K562 (cell line): ENCODE measurements at regions not wholly inside any gene's neighbourhood (a gene's known extent, or its start where the extent isn't known, plus 50 kb on each side); places are given as distances from the start of the nearest gene placed in this dataset.

Experiments
- ATAC-seq: fragments of 200-7000 bp; cut with Tn5 transposase; 3 replicates; pipeline ENCODE4 v1.9.1; 2020; ENCODE audit warnings: moderate library complexity
- BruUV-seq: library from RNA; stranded (reverse); fragments of 400-500 nt; replicated peaks from 2 replicates; lab custom pipeline; 2021; lab: Mats Ljungman, UMichigan
- CTCF ChIA-PET: fragments of 300-600 bp; formaldehyde crosslinking; extraction: SDS; loops from one replicate; lab custom pipeline; 2021; ENCODE audit warnings: low intra/inter-chr PET ratio; lab: Yijun Ruan, JAX
- POLR2A ChIA-PET: fragments of 300-600, 350-650 bp; sonication (Branson Sonifier 250); formaldehyde crosslinking; extraction: SDS; loops from one replicate; lab custom pipeline; 2021; ENCODE audit warnings: antibody characterized with exemption, inconsistent platforms; lab: Yijun Ruan, JAX
- DNase-seq, 4 experiments: peaks; one replicate each; pipeline versions ENCODE4 v3.0.0 to v3.0.0-alpha.2; 2011 to 2018; ENCODE audit warnings: low spot score in 3 of 4, mixed read lengths in 3 of 4; ENCODE audit errors: extremely low read depth in 1 of 4
- FAIRE-seq: peaks from 2 replicates; lab custom pipeline; 2011; peaks lifted over from hg19 to GRCh38; lab: Jason Lieb, UNC
- H2AFZ ChIP-seq: 2 replicates; pipeline ENCODE4 v1.6.0; 2011; ENCODE audit warnings: low read depth, low read length, control low read depth, inconsistent platforms
- H3K27ac ChIP-seq: fragments of 200-600 bp; 3 replicates; pipeline ENCODE4 v1.8.0; 2011; ENCODE audit warnings: low read depth, mild to moderate bottlenecking, control low read depth, inconsistent platforms, low read length, moderate library complexity, mixed read lengths; ENCODE audit errors: extremely low read depth
- H3K27me3 ChIP-seq, 2 experiments: fragments of 300-600 bp in 1 of 2; 2 replicates in 1 of 2; 3 replicates in 1 of 2; pipeline versions ENCODE4 v1.6.0 to v1.8.0; 2011; ENCODE audit warnings: inconsistent platforms in 2 of 2, low read length in 2 of 2, mild to moderate bottlenecking in 1 of 2, mixed read lengths in 1 of 2, moderate library complexity in 1 of 2; ENCODE audit not compliant: control insufficient read depth in 2 of 2, insufficient read depth in 2 of 2
- H3K36me3 ChIP-seq: fragments of 300-600 bp; 3 replicates; pipeline ENCODE4 v1.8.0; 2011; ENCODE audit warnings: mild to moderate bottlenecking, low read length, inconsistent platforms; ENCODE audit not compliant: control insufficient read depth, insufficient read depth
- H3K4me1 ChIP-seq, 2 experiments: fragments of 200-600 bp in 1 of 2; replicated peaks in 1 of 2; 2 replicates in 1 of 2; 3 replicates in 1 of 2; pipeline versions ENCODE4 v1.5.1 to v1.8.0; 2011; ENCODE audit warnings: inconsistent platforms in 2 of 2, low read length in 2 of 2, mild to moderate bottlenecking in 1 of 2, mixed read lengths in 1 of 2, moderate library complexity in 1 of 2; ENCODE audit not compliant: control insufficient read depth in 2 of 2, insufficient read depth in 2 of 2
- H3K4me2 ChIP-seq: 2 replicates; pipeline ENCODE4 v1.6.1; 2011; ENCODE audit warnings: low read length, control low read depth, inconsistent platforms, mixed read lengths; ENCODE audit not compliant: insufficient read depth
- H3K4me3 ChIP-seq: fragments of 200-600 bp; sonication (generic), shearing (Covaris generic); 2 replicates; pipeline ENCODE4 v1.5.1; 2016; ENCODE audit warnings: control low read depth, inconsistent platforms
- H3K79me2 ChIP-seq: fragments of 200-600 bp; 3 replicates; pipeline ENCODE4 v1.8.0; 2011; ENCODE audit warnings: low read length, inconsistent platforms; ENCODE audit not compliant: control insufficient read depth, insufficient read depth
- H3K9ac ChIP-seq, 2 experiments: 2 replicates each; pipeline versions ENCODE4 v1.6.0 to v1.6.1; 2011; ENCODE audit warnings: low read depth in 2 of 2, low read length in 2 of 2, control low read depth in 1 of 2, inconsistent platforms in 1 of 2, mild to moderate bottlenecking in 1 of 2, mixed read lengths in 1 of 2; ENCODE audit not compliant: insufficient read depth in 1 of 2
- H3K9me1 ChIP-seq: one replicate; pipeline ENCODE4 v1.6.0; 2011; ENCODE audit warnings: inconsistent platforms, mild to moderate bottlenecking, low read length, moderate library complexity; ENCODE audit not compliant: control insufficient read depth, insufficient read depth
- H3K9me3 ChIP-seq: replicated peaks from 2 replicates; pipeline ENCODE4 v1.5.1; 2011; ENCODE audit warnings: low read depth, low read length, inconsistent platforms; ENCODE audit not compliant: control insufficient read depth, insufficient read depth
- H4K20me1 ChIP-seq: replicated peaks from 2 replicates; pipeline ENCODE4 v1.6.1; 2011; ENCODE audit warnings: low read length, inconsistent platforms, mixed read lengths; ENCODE audit not compliant: control insufficient read depth, insufficient read depth
- ARID1B ChIP-seq: fragments of 450-650 bp; IDR thresholded peaks from 2 replicates; pipeline ENCODE4 v1.6.1; 2016; ENCODE audit warnings: antibody characterized with exemption, mild to moderate bottlenecking, inconsistent platforms
- CREM ChIP-seq: IDR thresholded peaks from 2 replicates; pipeline ENCODE4 v1.6.1; 2014; ENCODE audit warnings: antibody characterized with exemption, low read depth
- ESRRA ChIP-seq: fragments of 450-650 bp; IDR thresholded peaks from 2 replicates; pipeline ENCODE4 v1.6.1; 2014; ENCODE audit warnings: low read depth, mild to moderate bottlenecking, moderate library complexity, borderline replicate concordance
- GTF2F1 ChIP-seq: IDR thresholded peaks from 2 replicates; pipeline ENCODE4 v1.6.1; 2011; ENCODE audit warnings: low read depth, low read length, improper control_type of control experiment
- MGA ChIP-seq: fragments of 450-650 bp; IDR thresholded peaks from 2 replicates; pipeline ENCODE4 v1.6.1; 2016; ENCODE audit warnings: mild to moderate bottlenecking, moderate library complexity
- PTRF ChIP-seq: fragments of 450-650 bp; IDR thresholded peaks from 2 replicates; pipeline ENCODE4 v1.6.1; 2016; ENCODE audit warnings: mild to moderate bottlenecking, missing genetic modification characterization, missing compliant biosample characterization
- USF1 ChIP-seq: sonication (generic); formaldehyde crosslinking; IDR thresholded peaks from 2 replicates; pipeline ENCODE4 v1.9.0; 2022; ENCODE audit warnings: mild to moderate bottlenecking, missing genetic modification reagents
- ZBED1 ChIP-seq: IDR thresholded peaks from 2 replicates; pipeline ENCODE4 v1.6.1; 2014
- WGBS: fragments of 100-300 bp; shearing (Covaris generic); methylation state at CpG from one replicate; pipeline ENCODE4 v1.1.6; 2016; ENCODE audit warnings: low coverage, mixed read lengths; ENCODE audit not compliant: insufficient coverage; ENCODE audit errors: missing lambda C conversion rate; 5-methylcytosine and 5-hydroxymethylcytosine counted together
- in situ Hi-C: fragments of 300-500 bp; cut with MboI; formaldehyde crosslinking; loops from 4 replicates; pipeline ENCODE4 v1.15.0; 2018; ENCODE audit warnings: inconsistent platforms, mixed read lengths
- intact Hi-C: fragments of 100-400 bp; cut with micrococcal nuclease; formaldehyde crosslinking; loops from 2 replicates; pipeline ENCODE4 v1.14.2; 2022
- TF ChIP-seq, protein P1 (sequence below): fragments of 250-450 bp; sonication (Bioruptor Pico); IDR thresholded peaks from 2 replicates; pipeline ENCODE4 v1.4.0; 2020

- Histone ChIP-seq H3K9me1 (no peaks in the 10 kb centered on the region), H3K4me1 (no peaks in the 10 kb centered on the region), H4K20me1 (no peaks in the 10 kb centered on the region), H3K27ac (no peak overlapping the region), H2AFZ (no peak overlapping the region), H3K79me2 (no peaks in the 10 kb centered on the region), H3K9ac (no peak overlapping the region), H3K4me3 (no peak overlapping the region), H3K36me3 (no peaks in the 10 kb centered on the region), H3K4me2 (no peak overlapping the region), H3K9me3 (no peaks in the 10 kb centered on the region), H3K27me3 (no peaks in the 10 kb centered on the region)
- FAIRE-seq (no peak), DNase-seq (no peak), ATAC-seq (no peak)
- no TSS peak for BruUV-seq
- in situ Hi-C loops, result no loop called here
- ChIA-PET CTCF (no interaction called here), POLR2A (no interaction called here)
- 38% methylated on average over 2 of the region's 2 CpGs for WGBS
- intact Hi-C loops, result no loop called here
- TF ChIP-seq MGA, result no peak
- TF ChIP-seq ZBED1, result no peak
- TF ChIP-seq, protein P1, sequence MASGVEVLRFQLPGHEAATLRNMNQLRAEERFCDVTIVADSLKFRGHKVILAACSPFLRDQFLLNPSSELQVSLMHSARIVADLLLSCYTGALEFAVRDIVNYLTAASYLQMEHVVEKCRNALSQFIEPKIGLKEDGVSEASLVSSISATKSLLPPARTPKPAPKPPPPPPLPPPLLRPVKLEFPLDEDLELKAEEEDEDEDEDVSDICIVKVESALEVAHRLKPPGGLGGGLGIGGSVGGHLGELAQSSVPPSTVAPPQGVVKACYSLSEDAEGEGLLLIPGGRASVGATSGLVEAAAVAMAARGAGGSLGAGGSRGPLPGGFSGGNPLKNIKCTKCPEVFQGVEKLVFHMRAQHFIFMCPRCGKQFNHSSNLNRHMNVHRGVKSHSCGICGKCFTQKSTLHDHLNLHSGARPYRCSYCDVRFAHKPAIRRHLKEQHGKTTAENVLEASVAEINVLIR (CRISPR knock-in tag), result no peak
- no peak for TF ChIP-seq ESRRA
- TF ChIP-seq ARID1B, result no peak
- TF ChIP-seq CREM, result no peak
- no peak for TF ChIP-seq GTF2F1
- no peak for TF ChIP-seq USF1 (CRISPR knock-in tag)
- TF ChIP-seq PTRF (tag), result no peak
Measured at GRCh38 chr5:124887223-124887622, 140.8 kb upstream of the ZNF608 start.
